Hepatocyte (in vitro differentiated cells): ENCODE measurements at regions not wholly inside any gene's neighbourhood (a gene's known extent, or its start where the extent isn't known, plus 50 kb on each side); places are given as distances from the start of the nearest gene placed in this dataset.

Source experiments
- DNase-seq: peaks from one replicate; pipeline ENCODE4 v3.0.0-alpha.2; 2016; ENCODE audit warnings: low spot score
- H2AFZ ChIP-seq: fragments of 200-600 bp; sonication (generic); 2 replicates; pipeline ENCODE4 v1.6.0; 2016; ENCODE audit warnings: antibody characterized with exemption, mild to moderate bottlenecking
- H3K27ac ChIP-seq: fragments of 200-600 bp; sonication (generic); 2 replicates; pipeline ENCODE4 v1.5.1; 2016; ENCODE audit warnings: mild to moderate bottlenecking
- H3K27me3 ChIP-seq: fragments of 200-600 bp; sonication (generic); 2 replicates; pipeline ENCODE4 v1.6.1; 2016
- H3K36me3 ChIP-seq: fragments of 200-600 bp; sonication (generic); replicated peaks from 2 replicates; pipeline ENCODE4 v1.5.1; 2016; ENCODE audit warnings: low read depth; ENCODE audit not compliant: insufficient read depth
- H3K4me1 ChIP-seq: fragments of 200-600 bp; sonication (generic); 2 replicates; pipeline ENCODE4 v1.5.1; 2016; ENCODE audit warnings: mild to moderate bottlenecking, moderate library complexity; ENCODE audit not compliant: insufficient read depth
- H3K4me2 ChIP-seq: fragments of 200-600 bp; sonication (generic); 2 replicates; pipeline ENCODE4 v1.6.0; 2016
- H3K4me3 ChIP-seq: fragments of 200-600 bp; sonication (generic); 2 replicates; pipeline ENCODE4 v1.5.1; 2016; ENCODE audit warnings: mild to moderate bottlenecking
- H3K79me2 ChIP-seq: fragments of 200-600 bp; sonication (generic); 2 replicates; pipeline ENCODE4 v1.6.0; 2017; ENCODE audit warnings: mild to moderate bottlenecking
- H3K9me2 ChIP-seq: fragments of 200-600 bp; sonication (generic); replicated peaks from 2 replicates; pipeline ENCODE4 v1.6.0; 2017; ENCODE audit warnings: mild to moderate bottlenecking; ENCODE audit not compliant: insufficient read depth
- H3K9me3 ChIP-seq: fragments of 200-600 bp; sonication (generic); 2 replicates; pipeline ENCODE4 v1.5.1; 2016; ENCODE audit warnings: low read depth, mild to moderate bottlenecking
- H4K20me1 ChIP-seq: fragments of 200-600 bp; sonication (generic); 2 replicates; pipeline ENCODE4 v1.6.0; 2016; ENCODE audit warnings: mild to moderate bottlenecking; ENCODE audit not compliant: insufficient read depth, poor library complexity, severe bottlenecking
- EZH2 ChIP-seq: fragments of 200-600 bp; sonication (generic); IDR thresholded peaks from 2 replicates; pipeline ENCODE4 v1.6.1; 2016; ENCODE audit warnings: antibody characterized with exemption, mild to moderate bottlenecking, borderline replicate concordance
- EZH2phosphoT487 ChIP-seq: fragments of 200-600 bp; sonication (generic); IDR thresholded peaks from one replicate; pipeline ENCODE4 v1.6.1; 2018; ENCODE audit warnings: antibody characterized with exemption, mild to moderate bottlenecking, low read depth, moderate library complexity; ENCODE audit not compliant: unreplicated experiment, severe bottlenecking
- WGBS: methylation state at CpG from one replicate; pipeline ENCODE4 v1.1.6; 2016; ENCODE audit warnings: low lambda C conversion rate; ENCODE audit errors: missing lambda C conversion rate; 5-methylcytosine and 5-hydroxymethylcytosine counted together
- TF ChIP-seq, protein P1 (sequence below): fragments of 200-600 bp; sonication (generic); IDR thresholded peaks from 2 replicates; pipeline ENCODE4 v1.5.1; 2016; ENCODE audit warnings: antibody characterized with exemption, mild to moderate bottlenecking; ENCODE audit not compliant: poor library complexity

DNA sequence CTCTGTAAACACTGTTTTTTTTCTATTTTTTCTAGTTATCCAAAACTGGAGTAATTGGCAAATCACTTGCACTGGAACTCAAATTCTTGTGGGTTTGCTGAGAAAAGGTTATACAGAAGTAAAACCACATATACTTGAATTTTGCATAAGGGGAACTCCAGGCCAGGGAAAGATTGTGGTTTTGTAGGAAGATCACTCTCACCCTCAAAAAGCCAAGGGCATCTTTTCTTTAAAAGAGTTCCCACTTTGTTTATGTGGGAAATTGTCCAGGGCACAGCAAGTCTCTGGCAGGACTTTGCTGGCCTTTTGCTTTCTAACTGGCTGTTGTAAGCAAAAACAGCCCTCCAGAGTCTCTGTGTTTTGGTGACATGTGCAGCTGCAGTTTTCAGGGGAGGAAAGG is 340.3 kb upstream of the RBMS3 start:
- no peak overlapping the region for H3K4me3 ChIP-seq
- H3K27ac ChIP-seq, result no peak overlapping the region
- H2AFZ ChIP-seq, result no peak overlapping the region
- no peak overlapping the region for H3K4me2 ChIP-seq
- peak; percentile 5 for DNase-seq
- no peaks in the 10 kb centered on the region for H3K9me2 ChIP-seq
- H3K79me2 ChIP-seq, result no peaks in the 10 kb centered on the region
- H3K9me3 ChIP-seq, result no peaks in the 10 kb centered on the region
- H3K36me3 ChIP-seq, result no peaks in the 10 kb centered on the region
- no peaks in the 10 kb centered on the region for H4K20me1 ChIP-seq
- TF ChIP-seq, protein P1, sequence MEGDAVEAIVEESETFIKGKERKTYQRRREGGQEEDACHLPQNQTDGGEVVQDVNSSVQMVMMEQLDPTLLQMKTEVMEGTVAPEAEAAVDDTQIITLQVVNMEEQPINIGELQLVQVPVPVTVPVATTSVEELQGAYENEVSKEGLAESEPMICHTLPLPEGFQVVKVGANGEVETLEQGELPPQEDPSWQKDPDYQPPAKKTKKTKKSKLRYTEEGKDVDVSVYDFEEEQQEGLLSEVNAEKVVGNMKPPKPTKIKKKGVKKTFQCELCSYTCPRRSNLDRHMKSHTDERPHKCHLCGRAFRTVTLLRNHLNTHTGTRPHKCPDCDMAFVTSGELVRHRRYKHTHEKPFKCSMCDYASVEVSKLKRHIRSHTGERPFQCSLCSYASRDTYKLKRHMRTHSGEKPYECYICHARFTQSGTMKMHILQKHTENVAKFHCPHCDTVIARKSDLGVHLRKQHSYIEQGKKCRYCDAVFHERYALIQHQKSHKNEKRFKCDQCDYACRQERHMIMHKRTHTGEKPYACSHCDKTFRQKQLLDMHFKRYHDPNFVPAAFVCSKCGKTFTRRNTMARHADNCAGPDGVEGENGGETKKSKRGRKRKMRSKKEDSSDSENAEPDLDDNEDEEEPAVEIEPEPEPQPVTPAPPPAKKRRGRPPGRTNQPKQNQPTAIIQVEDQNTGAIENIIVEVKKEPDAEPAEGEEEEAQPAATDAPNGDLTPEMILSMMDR, result no peak
- TF ChIP-seq EZH2 (no peak), EZH2phosphoT487 (no peak)
- no peaks in the 10 kb centered on the region for H3K27me3 ChIP-seq
- H3K4me1 ChIP-seq, result peaks cover 7% of the 10 kb centered on the region

DNA sequence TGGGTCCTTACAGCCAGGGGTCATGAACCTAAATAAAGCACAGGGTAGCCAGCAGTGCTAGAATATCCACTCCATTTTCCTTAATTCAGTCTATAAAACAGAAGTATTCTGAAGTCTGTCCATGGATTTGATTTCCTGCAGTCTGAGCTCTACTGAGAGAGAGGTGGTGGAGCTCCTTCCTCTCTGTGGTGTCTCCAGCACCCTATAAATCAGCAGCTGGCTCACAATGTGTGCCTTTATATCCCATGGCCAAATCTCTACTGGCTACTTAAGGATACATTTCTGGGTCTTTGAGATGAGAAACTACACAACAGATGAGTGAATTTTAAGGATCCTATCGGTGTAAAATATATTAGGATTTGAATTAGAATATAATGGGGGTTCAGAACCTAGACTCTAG is 339.9 kb upstream of the RBMS3 start:
- no peaks in the 10 kb centered on the region for H3K36me3 ChIP-seq
- no peaks in the 10 kb centered on the region for H3K9me3 ChIP-seq
- no peaks in the 10 kb centered on the region for H3K79me2 ChIP-seq
- no peak overlapping the region for H3K4me2 ChIP-seq
- TF ChIP-seq, protein P1, result no peak
- TF ChIP-seq EZH2 (no peak), EZH2phosphoT487 (no peak)
- no peak for DNase-seq
- H3K27ac ChIP-seq, result no peak overlapping the region
- H3K9me2 ChIP-seq, result no peaks in the 10 kb centered on the region
- no peaks in the 10 kb centered on the region for H3K27me3 ChIP-seq
- no peaks in the 10 kb centered on the region for H4K20me1 ChIP-seq
- no peak overlapping the region for H3K4me3 ChIP-seq
- 79% methylated on average over 1 of the region's 1 CpG for WGBS
- H3K4me1 ChIP-seq, result peaks cover 7% of the 10 kb centered on the region
- H2AFZ ChIP-seq, result no peak overlapping the region

DNA sequence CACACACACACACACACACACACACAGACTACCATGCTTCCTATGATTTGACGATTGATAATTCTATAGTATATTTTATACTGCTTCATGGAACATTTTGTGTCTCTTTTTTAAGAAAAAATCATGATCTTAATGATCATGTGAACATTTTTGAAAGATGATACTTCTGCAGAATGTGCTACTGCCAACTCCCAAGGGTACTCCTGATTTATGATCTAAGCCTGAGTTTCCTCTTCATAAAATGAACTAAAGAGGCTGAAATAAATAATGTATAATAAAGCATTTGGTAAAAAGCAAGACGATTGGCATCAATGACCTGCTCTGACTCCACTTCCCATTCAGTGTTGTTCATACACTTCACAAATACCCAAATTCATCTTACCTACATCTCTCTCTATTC is 333.8 kb upstream of the RBMS3 start:
- Histone ChIP-seq H3K36me3 (no peaks in the 10 kb centered on the region), H3K4me3 (no peak overlapping the region), H3K27ac (no peak overlapping the region), H3K9me3 (no peaks in the 10 kb centered on the region), H3K79me2 (no peaks in the 10 kb centered on the region), H3K4me2 (no peak overlapping the region), H2AFZ (no peak overlapping the region), H4K20me1 (no peaks in the 10 kb centered on the region), H3K9me2 (no peaks in the 10 kb centered on the region), H3K4me1 (no peaks in the 10 kb centered on the region), H3K27me3 (no peaks in the 10 kb centered on the region)
- TF ChIP-seq EZH2phosphoT487, result no peak
- no peak for TF ChIP-seq EZH2
- TF ChIP-seq, protein P1, result no peak
- 65% methylated on average over 2 of the region's 2 CpGs for WGBS
- DNase-seq, result no peak

DNA sequence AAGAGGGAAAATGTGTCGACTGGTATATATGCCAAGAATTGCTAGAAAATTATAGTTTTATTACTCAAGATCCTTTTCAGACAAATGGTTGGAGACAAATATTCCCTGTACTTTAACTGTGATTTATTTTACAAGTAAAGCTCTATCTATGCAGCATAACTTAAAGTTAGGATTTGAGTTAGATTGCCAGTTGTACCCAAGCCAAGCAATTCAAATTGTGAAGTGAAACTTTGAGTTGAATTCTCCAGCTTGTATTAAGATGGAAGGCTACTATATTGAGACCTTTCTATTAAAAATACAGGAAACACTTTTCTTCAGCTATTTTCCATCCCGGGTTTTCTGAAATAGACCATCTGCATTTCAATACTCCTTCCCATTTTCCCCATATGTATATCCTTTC is 333.1 kb upstream of the RBMS3 start:
- Histone ChIP-seq H3K4me2 (no peak overlapping the region), H3K9me2 (no peaks in the 10 kb centered on the region), H3K79me2 (no peaks in the 10 kb centered on the region), H2AFZ (no peak overlapping the region), H3K27me3 (no peaks in the 10 kb centered on the region), H3K9me3 (no peaks in the 10 kb centered on the region), H4K20me1 (no peaks in the 10 kb centered on the region), H3K4me1 (no peaks in the 10 kb centered on the region), H3K27ac (no peak overlapping the region), H3K36me3 (no peaks in the 10 kb centered on the region), H3K4me3 (no peak overlapping the region)
- TF ChIP-seq EZH2, result no peak
- no peak for TF ChIP-seq EZH2phosphoT487
- TF ChIP-seq, protein P1, result no peak
- 89% methylated on average over 2 of the region's 2 CpGs for WGBS
- DNase-seq, result no peak
